CD4-positive, alpha-beta T cell (primary cell): ENCODE measurements at regions not wholly inside any gene's neighbourhood (a gene's known extent, or its start where the extent isn't known, plus 50 kb on each side); places are given as distances from the start of the nearest gene placed in this dataset.

Experiments
- ATAC-seq: fragments of 200-7000 bp; cut with Tn5 transposase; one replicate; pipeline ENCODE4 v1.10.0; 2022; ENCODE audit warnings: mild to moderate bottlenecking; ENCODE audit not compliant: poor library complexity
- CTCF ChIA-PET: fragments of 350-600 bp; sonication (Branson Sonifier 250); formaldehyde crosslinking; loops from one replicate; lab custom pipeline; 2021; ENCODE audit warnings: antibody characterized with exemption, inconsistent platforms; lab: Charles Lee
- POLR2A ChIA-PET: fragments of 350-600 bp; sonication (Branson Sonifier 250); formaldehyde crosslinking; loops from one replicate; lab custom pipeline; 2021; ENCODE audit warnings: antibody characterized with exemption, inconsistent platforms; lab: Charles Lee
- DNase-seq, 14 experiments: peaks; one replicate each; pipeline ENCODE4 v3.0.0-alpha.2; 2013 to 2020; ENCODE audit warnings: mixed read lengths in 2 of 14
- H3K27ac ChIP-seq, 2 donors: one replicate each; pipeline versions ENCODE4 v1.5.1 to v1.7.0; 2013; ENCODE audit warnings: low read length in 2 of 2, low read depth in 1 of 2, mild to moderate bottlenecking in 1 of 2
- H3K27me3 ChIP-seq, 2 experiments: 1 replicate in 1 of 2; 2 replicates in 1 of 2; pipeline versions ENCODE4 v1.6.1 to v1.7.0; 2013; ENCODE audit warnings: low read length in 2 of 2, control low read depth in 1 of 2, mild to moderate bottlenecking in 1 of 2, moderate library complexity in 1 of 2; ENCODE audit not compliant: insufficient read depth in 2 of 2, control insufficient read depth in 1 of 2
- H3K36me3 ChIP-seq: one replicate; pipeline ENCODE4 v1.6.1; 2013; ENCODE audit warnings: low read length, control low read depth; ENCODE audit not compliant: insufficient read depth
- H3K4me1 ChIP-seq: one replicate; pipeline ENCODE4 v1.6.1; 2013; ENCODE audit warnings: low read length, control low read depth; ENCODE audit not compliant: insufficient read depth
- H3K4me3 ChIP-seq: one replicate; pipeline ENCODE4 v1.5.1; 2013; ENCODE audit warnings: mild to moderate bottlenecking, low read length, moderate library complexity
- H3K9me3 ChIP-seq, 2 experiments: 1 replicate in 1 of 2; 2 replicates in 1 of 2; pipeline versions ENCODE4 v1.6.1 to v1.7.0; 2013; ENCODE audit warnings: low read length in 2 of 2, mild to moderate bottlenecking in 2 of 2, control low read depth in 1 of 2, moderate library complexity in 1 of 2; ENCODE audit not compliant: control insufficient read depth in 1 of 2, insufficient read depth in 1 of 2
- H3K27ac Mint-ChIP-seq: one replicate; pipeline ENCODE4 v1.8.0; 2020; ENCODE audit warnings: mixed read lengths
- H3K27me3 Mint-ChIP-seq: one replicate; pipeline ENCODE4 v1.8.0; 2021; ENCODE audit warnings: mixed read lengths
- H3K36me3 Mint-ChIP-seq: one replicate; pipeline ENCODE4 v1.8.0; 2021; ENCODE audit warnings: low read depth, mixed read lengths
- H3K4me1 Mint-ChIP-seq: one replicate; pipeline ENCODE4 v1.8.0; 2021; ENCODE audit warnings: low read depth, mixed read lengths
- H3K4me3 Mint-ChIP-seq: one replicate; pipeline ENCODE4 v1.8.0; 2020; ENCODE audit warnings: mild to moderate bottlenecking, mixed read lengths
- H3K9me3 Mint-ChIP-seq: one replicate; pipeline ENCODE4 v1.8.0; 2020; ENCODE audit warnings: mixed read lengths
- intact Hi-C, 2 experiments: fragments of 100-400 bp; cut with DNase I in 1 of 2; cut with micrococcal nuclease in 1 of 2; formaldehyde crosslinking; loops; one replicate each; pipeline versions ENCODE4 v1.15.1 to v1.9.0; 2023 to 2025; cut with DNase I, micrococcal nuclease
- TF ChIP-seq, protein P1 (sequence below): fragments of 200-600 bp; IDR thresholded peaks from one replicate; pipeline ENCODE4 v1.8.0; 2022; ENCODE audit warnings: antibody characterized with exemption, mild to moderate bottlenecking

DNA sequence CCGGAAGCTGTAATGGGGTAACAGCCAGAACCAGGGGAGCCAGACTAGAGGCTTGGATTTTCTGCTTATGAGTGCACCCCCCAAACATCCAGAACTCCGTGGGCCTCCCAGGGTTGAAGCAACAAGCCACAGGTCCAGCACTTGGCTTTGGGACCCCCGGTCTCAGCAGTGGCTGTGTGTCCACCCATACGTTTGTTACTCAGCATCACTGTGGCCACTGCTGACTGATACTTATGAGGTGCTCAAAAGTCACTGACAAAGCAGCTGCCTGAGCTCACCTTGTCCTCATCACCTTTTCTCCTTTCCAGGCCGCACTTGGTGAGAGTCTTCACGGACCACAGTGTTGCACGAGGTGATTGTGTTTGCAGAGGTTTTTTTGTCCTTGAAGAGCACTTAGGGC is 145.6 kb upstream of the RFLNA start:
- H3K27me3 Mint-ChIP-seq: peaks cover 7% of the 10 kb centered on the region
- H3K36me3 Mint-ChIP-seq: no peaks in the 10 kb centered on the region
- no peaks in the 10 kb centered on the region for H3K4me1 Mint-ChIP-seq
- H3K4me1 ChIP-seq: no peaks in the 10 kb centered on the region
- no peaks in the 10 kb centered on the region for H3K9me3 Mint-ChIP-seq
- peaks cover 0 to 2% of the 10 kb centered on the region in 2 experiments for H3K27me3 ChIP-seq
- H3K27ac Mint-ChIP-seq: no peak overlapping the region
- DNase-seq (no peak), ATAC-seq (no peak)
- no peak overlapping the region for H3K4me3 ChIP-seq
- no peaks in the 10 kb centered on the region for H3K36me3 ChIP-seq
- ChIA-PET POLR2A (no interaction called here), CTCF (no interaction called here)
- no peaks in the 10 kb centered on the region for H3K9me3 ChIP-seq
- intact Hi-C loops: no loop called here
- no peak overlapping the region for H3K27ac ChIP-seq
- H3K4me3 Mint-ChIP-seq: no peak overlapping the region
- TF ChIP-seq, protein P1, sequence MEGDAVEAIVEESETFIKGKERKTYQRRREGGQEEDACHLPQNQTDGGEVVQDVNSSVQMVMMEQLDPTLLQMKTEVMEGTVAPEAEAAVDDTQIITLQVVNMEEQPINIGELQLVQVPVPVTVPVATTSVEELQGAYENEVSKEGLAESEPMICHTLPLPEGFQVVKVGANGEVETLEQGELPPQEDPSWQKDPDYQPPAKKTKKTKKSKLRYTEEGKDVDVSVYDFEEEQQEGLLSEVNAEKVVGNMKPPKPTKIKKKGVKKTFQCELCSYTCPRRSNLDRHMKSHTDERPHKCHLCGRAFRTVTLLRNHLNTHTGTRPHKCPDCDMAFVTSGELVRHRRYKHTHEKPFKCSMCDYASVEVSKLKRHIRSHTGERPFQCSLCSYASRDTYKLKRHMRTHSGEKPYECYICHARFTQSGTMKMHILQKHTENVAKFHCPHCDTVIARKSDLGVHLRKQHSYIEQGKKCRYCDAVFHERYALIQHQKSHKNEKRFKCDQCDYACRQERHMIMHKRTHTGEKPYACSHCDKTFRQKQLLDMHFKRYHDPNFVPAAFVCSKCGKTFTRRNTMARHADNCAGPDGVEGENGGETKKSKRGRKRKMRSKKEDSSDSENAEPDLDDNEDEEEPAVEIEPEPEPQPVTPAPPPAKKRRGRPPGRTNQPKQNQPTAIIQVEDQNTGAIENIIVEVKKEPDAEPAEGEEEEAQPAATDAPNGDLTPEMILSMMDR: no peak

DNA sequence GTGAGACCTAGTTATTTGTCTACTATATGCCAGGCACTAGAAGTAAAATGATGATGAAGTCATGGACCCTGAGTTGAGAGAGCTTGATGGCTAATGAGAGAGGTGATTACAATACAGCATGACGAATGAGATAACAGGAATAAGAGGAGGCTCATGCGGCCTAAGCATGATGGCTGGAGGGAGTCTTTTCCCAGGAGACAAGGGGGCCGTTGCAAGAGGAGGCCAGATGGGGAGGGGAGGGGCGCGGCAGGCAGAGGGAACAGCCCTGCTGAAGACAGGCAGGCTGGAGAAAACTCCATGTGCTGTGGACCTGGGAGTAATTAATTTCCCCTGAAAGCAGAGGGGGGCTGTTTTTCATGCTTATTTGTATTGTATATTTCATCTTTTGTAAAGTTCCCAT is 144.7 kb upstream of the RFLNA start:
- no peak overlapping the region for H3K27ac ChIP-seq
- no peak for ATAC-seq
- no peak overlapping the region for H3K4me3 Mint-ChIP-seq
- H3K9me3 Mint-ChIP-seq: no peaks in the 10 kb centered on the region
- no peak for DNase-seq
- H3K36me3 ChIP-seq: no peaks in the 10 kb centered on the region
- H3K27ac Mint-ChIP-seq: no peak overlapping the region
- intact Hi-C loops: no loop called here
- no peaks in the 10 kb centered on the region for H3K9me3 ChIP-seq
- CTCF ChIA-PET: no interaction called here
- no peaks in the 10 kb centered on the region for H3K27me3 Mint-ChIP-seq
- H3K27me3 ChIP-seq: no peaks in the 10 kb centered on the region
- no peak overlapping the region for H3K4me3 ChIP-seq
- POLR2A ChIA-PET: no interaction called here
- H3K36me3 Mint-ChIP-seq: no peaks in the 10 kb centered on the region
- no peaks in the 10 kb centered on the region for H3K4me1 Mint-ChIP-seq
- TF ChIP-seq, protein P1: no peak
- no peaks in the 10 kb centered on the region for H3K4me1 ChIP-seq

DNA sequence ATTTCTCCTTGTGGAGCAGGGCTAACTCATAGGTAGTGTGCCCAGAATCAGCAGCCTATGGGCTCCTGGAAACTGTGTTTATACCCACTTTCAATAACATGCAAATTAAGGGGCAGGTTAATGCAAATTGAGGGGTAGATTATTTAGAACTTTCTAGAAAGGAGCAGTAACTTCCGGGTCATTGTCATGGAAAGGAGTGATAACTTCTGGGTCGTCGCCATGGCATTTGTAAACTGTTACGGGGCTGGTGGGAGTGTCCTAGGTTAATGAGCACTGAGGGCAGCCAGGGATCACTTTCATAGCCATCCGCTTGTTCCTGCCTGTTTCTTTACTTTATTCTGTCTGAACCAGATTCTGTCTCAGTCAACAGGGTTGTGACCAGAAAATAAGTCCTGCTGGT is 143.3 kb upstream of the RFLNA start:
- Mint-ChIP-seq H3K27me3 (no peaks in the 10 kb centered on the region), H3K4me1 (no peaks in the 10 kb centered on the region), H3K4me3 (no peak overlapping the region), H3K27ac (no peak overlapping the region), H3K9me3 (no peaks in the 10 kb centered on the region), H3K36me3 (no peaks in the 10 kb centered on the region)
- intact Hi-C loops: no loop called here
- no peak overlapping the region for H3K27ac ChIP-seq
- DNase-seq (no peak), ATAC-seq (no peak)
- H3K4me3 ChIP-seq: no peak overlapping the region
- ChIA-PET POLR2A (no interaction called here), CTCF (no interaction called here)
- no peaks in the 10 kb centered on the region for H3K27me3 ChIP-seq
- TF ChIP-seq, protein P1: no peak
- H3K36me3 ChIP-seq: no peaks in the 10 kb centered on the region
- H3K4me1 ChIP-seq: no peaks in the 10 kb centered on the region
- no peaks in the 10 kb centered on the region for H3K9me3 ChIP-seq
